CD4-positive, alpha-beta memory T cell (primary cell): ENCODE measurements at regions not wholly inside any gene's neighbourhood (a gene's known extent, or its start where the extent isn't known, plus 50 kb on each side); places are given as distances from the start of the nearest gene placed in this dataset.
A peak's percentile ranks its signal among the peaks of the same experiment; 100 is the strongest.

Experiments
- CTCF ChIA-PET: fragments of 350-600 bp; sonication (Branson Sonifier 250); formaldehyde crosslinking; loops from one replicate; lab custom pipeline; 2021; ENCODE audit warnings: inconsistent platforms; ENCODE audit not compliant: partially characterized antibody; lab: Charles Lee
- POLR2A ChIA-PET: fragments of 350-600 bp; sonication (Branson Sonifier 250); formaldehyde crosslinking; loops from one replicate; lab custom pipeline; 2021; ENCODE audit not compliant: partially characterized antibody; lab: Charles Lee
- DNase-seq, 5 donors: peaks; one replicate each; pipeline versions ENCODE4 v3.0.0 to v3.0.0-alpha.2; 2020 to 2022; ENCODE audit warnings: mixed read lengths in 1 of 5
- H3K27ac ChIP-seq: one replicate; pipeline ENCODE4 v1.7.0; 2013; ENCODE audit warnings: low read depth, low read length
- H3K27me3 ChIP-seq: 2 replicates; pipeline ENCODE4 v1.7.0; 2013; ENCODE audit warnings: mild to moderate bottlenecking, low read length, moderate library complexity; ENCODE audit not compliant: insufficient read depth
- H3K36me3 ChIP-seq: 2 replicates; pipeline ENCODE4 v1.7.0; 2013; ENCODE audit warnings: mild to moderate bottlenecking, low read length, moderate library complexity; ENCODE audit not compliant: insufficient read depth
- H3K4me1 ChIP-seq: 2 replicates; pipeline ENCODE4 v1.7.0; 2013; ENCODE audit warnings: mild to moderate bottlenecking, low read length, moderate library complexity; ENCODE audit not compliant: insufficient read depth
- H3K4me3 ChIP-seq, 2 donors: one replicate each; pipeline ENCODE4 v1.7.0; 2013; ENCODE audit warnings: low read length in 2 of 2, mild to moderate bottlenecking in 1 of 2
- H3K9me3 ChIP-seq, 2 donors: one replicate each; pipeline ENCODE4 v1.7.0; 2013; ENCODE audit warnings: low read length in 2 of 2, control low read depth in 1 of 2; ENCODE audit not compliant: control insufficient read depth in 1 of 2
- H3K27ac Mint-ChIP-seq, 7 donors: one replicate each; pipeline ENCODE4 v1.8.0; 2020 to 2021; ENCODE audit warnings: mixed read lengths in 7 of 7, mild to moderate bottlenecking in 6 of 7, inconsistent platforms in 3 of 7, moderate library complexity in 3 of 7
- H3K27me3 Mint-ChIP-seq, 2 donors: one replicate each; pipeline ENCODE4 v1.8.0; 2020 to 2021; ENCODE audit warnings: mixed read lengths in 2 of 2
- H3K36me3 Mint-ChIP-seq, 2 donors: one replicate each; pipeline ENCODE4 v1.8.0; 2020 to 2021; ENCODE audit warnings: mixed read lengths in 2 of 2, inconsistent platforms in 1 of 2, mild to moderate bottlenecking in 1 of 2
- H3K4me1 Mint-ChIP-seq, 4 donors: one replicate each; pipeline ENCODE4 v1.8.0; 2020 to 2021; ENCODE audit warnings: mixed read lengths in 4 of 4, mild to moderate bottlenecking in 1 of 4
- H3K4me3 Mint-ChIP-seq, 8 donors: one replicate each; pipeline ENCODE4 v1.8.0; 2020 to 2021; ENCODE audit warnings: mixed read lengths in 8 of 8, mild to moderate bottlenecking in 7 of 8, moderate library complexity in 6 of 8, inconsistent platforms in 3 of 8
- H3K9me3 Mint-ChIP-seq, 8 donors: one replicate each; pipeline ENCODE4 v1.8.0; 2020 to 2021; ENCODE audit warnings: mixed read lengths in 8 of 8, mild to moderate bottlenecking in 5 of 8, inconsistent platforms in 3 of 8, moderate library complexity in 1 of 8
- intact Hi-C: fragments of 100-400 bp; cut with micrococcal nuclease; formaldehyde crosslinking; loops from one replicate; pipeline ENCODE4 v1.15.1; 2023

- H3K27me3 Mint-ChIP-seq, result peaks cover 4 to 8% of the 10 kb centered on the region in 2 donors
- intact Hi-C loops, result no loop called here
- H3K9me3 Mint-ChIP-seq, result no peaks in the 10 kb centered on the region
- H3K27me3 ChIP-seq, result no peaks in the 10 kb centered on the region
- no peak for DNase-seq
- no peaks in the 10 kb centered on the region for H3K4me1 ChIP-seq
- POLR2A ChIA-PET, result no interaction called here
- H3K4me3 Mint-ChIP-seq, result no peak overlapping the region
- H3K4me3 ChIP-seq, result no peak overlapping the region
- no peak overlapping the region for H3K27ac Mint-ChIP-seq
- no peaks in the 10 kb centered on the region for H3K36me3 ChIP-seq
- H3K27ac ChIP-seq, result no peak overlapping the region
- H3K9me3 ChIP-seq, result no peaks in the 10 kb centered on the region
- no peaks in the 10 kb centered on the region for H3K4me1 Mint-ChIP-seq
- no peaks in the 10 kb centered on the region for H3K36me3 Mint-ChIP-seq
- CTCF ChIA-PET, result no interaction called here
Observed at GRCh38 chr3:16090706-16091105, 83.8 kb upstream of the GALNT15 start.

DNA sequence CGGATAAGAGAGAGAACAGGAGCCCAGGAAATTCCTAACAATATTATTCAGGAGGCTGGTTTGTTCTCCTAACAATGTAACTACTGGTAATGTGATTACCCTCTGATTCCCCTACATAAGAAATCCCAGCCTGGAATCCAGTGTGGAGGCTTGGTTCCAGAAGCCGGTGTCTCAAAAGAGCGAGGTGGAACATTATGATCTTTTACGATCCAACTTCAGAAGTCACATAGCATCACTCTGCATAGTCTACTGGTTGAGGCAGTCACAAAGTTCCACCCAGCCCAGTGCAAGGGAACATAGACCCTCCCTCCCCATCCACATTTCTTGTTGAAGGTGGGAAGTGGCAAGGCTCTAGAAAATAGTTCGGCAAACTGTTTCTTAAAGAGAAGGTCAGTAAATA is 81.6 kb upstream of the GALNT15 start:
- ChIA-PET POLR2A (no interaction called here), CTCF (no interaction called here)
- intact Hi-C loops, result no loop called here
- peaks cover 5 to 8% of the 10 kb centered on the region in 2 donors for H3K27me3 Mint-ChIP-seq
- H3K27ac ChIP-seq, result no peak overlapping the region
- no peaks in the 10 kb centered on the region for H3K9me3 ChIP-seq
- no peaks in the 10 kb centered on the region for H3K36me3 Mint-ChIP-seq
- H3K27ac Mint-ChIP-seq, result no peak overlapping the region
- no peaks in the 10 kb centered on the region for H3K4me1 ChIP-seq
- H3K4me1 Mint-ChIP-seq, result no peaks in the 10 kb centered on the region
- no peaks in the 10 kb centered on the region for H3K36me3 ChIP-seq
- H3K4me3 ChIP-seq, result no peak overlapping the region
- no peaks in the 10 kb centered on the region for H3K27me3 ChIP-seq
- H3K9me3 Mint-ChIP-seq, result no peaks in the 10 kb centered on the region
- no peak overlapping the region for H3K4me3 Mint-ChIP-seq
- no peak for DNase-seq

DNA sequence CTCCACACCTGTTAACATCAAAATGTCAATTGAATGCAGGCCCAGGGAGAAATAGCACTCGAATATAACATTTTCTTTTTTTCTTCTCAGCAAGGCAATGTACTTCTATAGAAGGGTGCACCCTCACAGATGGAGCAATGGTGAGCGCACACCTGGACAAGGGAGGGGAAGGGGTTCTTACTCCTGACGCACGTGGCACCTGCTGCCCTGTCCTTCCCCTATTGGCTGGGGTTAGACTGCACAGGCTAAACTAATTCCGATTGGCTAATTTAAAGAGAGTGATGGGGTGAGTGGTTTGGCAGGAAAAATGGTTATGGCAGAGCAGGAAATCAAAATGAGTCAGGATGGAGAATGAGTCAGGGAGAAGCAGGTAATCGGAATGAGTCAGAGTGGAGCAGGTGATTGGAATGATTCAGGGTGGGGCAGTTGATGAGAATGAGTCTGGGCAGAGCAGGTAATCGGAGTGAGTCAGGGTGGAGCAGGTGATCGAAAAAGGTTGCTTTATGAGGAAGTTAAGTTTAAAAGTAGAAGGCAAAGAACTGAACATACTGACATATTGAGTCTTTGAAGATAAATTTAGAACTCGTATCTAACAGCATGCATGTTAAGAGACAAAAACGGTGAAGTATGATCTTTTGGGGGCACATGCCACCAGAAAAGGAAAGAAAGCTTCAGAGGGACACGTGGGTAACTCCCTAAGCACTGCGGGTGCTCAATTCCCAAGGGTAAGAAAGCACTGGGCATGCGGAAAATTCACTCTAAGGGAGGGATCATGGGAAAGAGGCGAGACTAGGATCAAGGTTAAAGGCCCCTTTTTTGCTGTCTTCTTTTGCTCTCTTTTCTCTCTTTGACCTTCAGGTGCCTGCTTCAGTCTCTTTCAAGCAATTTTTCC is 72.9 kb upstream of the GALNT15 start:
- no peak for DNase-seq
- no peaks in the 10 kb centered on the region for H3K4me1 ChIP-seq
- no peaks in the 10 kb centered on the region for H3K4me1 Mint-ChIP-seq
- H3K27ac ChIP-seq, result no peak overlapping the region
- intact Hi-C loops, result no loop called here
- peaks cover 0 to 7% (median 0%) of the 10 kb centered on the region in 8 donors for H3K9me3 Mint-ChIP-seq
- POLR2A ChIA-PET, result no interaction called here
- CTCF ChIA-PET, result no interaction called here
- H3K36me3 ChIP-seq, result no peaks in the 10 kb centered on the region
- no peaks in the 10 kb centered on the region for H3K36me3 Mint-ChIP-seq
- no peak overlapping the region for H3K4me3 Mint-ChIP-seq
- no peak overlapping the region for H3K27ac Mint-ChIP-seq
- peaks cover 6 to 7% of the 10 kb centered on the region in 2 donors for H3K27me3 Mint-ChIP-seq
- H3K27me3 ChIP-seq, result no peaks in the 10 kb centered on the region
- no peaks in the 10 kb centered on the region for H3K9me3 ChIP-seq
- H3K4me3 ChIP-seq, result no peak overlapping the region

DNA sequence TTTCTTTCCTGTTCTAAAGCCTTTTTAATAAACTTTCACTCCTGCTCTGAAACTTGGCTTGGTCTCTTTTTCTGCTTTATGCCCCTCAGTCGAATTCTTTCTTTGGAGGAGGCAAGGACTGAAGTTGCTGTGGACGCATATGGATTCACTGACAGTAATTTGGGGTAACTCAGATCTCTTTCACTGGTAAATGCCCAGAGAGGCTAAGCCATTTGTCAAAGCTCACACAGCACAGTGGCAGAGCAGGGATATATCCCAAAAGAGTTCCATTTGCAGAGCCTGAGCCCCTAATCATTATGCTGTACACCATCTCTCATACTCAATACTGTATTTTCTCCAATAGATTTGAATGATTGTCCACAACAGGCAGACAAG is 72.3 kb upstream of the GALNT15 start:
- ChIA-PET CTCF (no interaction called here), POLR2A (no interaction called here)
- no peaks in the 10 kb centered on the region for H3K9me3 ChIP-seq

GRCh38 chr3:16102905-16103364 is 71.5 kb upstream of the GALNT15 start:
- CTCF ChIA-PET, result no interaction called here
- H3K36me3 ChIP-seq, result no peaks in the 10 kb centered on the region
- intact Hi-C loops, result no loop called here

More for the DNA sequence above, 72.3 kb upstream of the GALNT15 start:
- no peak overlapping the region for H3K27ac ChIP-seq
- H3K4me1 ChIP-seq, result no peaks in the 10 kb centered on the region
- no peaks in the 10 kb centered on the region for H3K4me1 Mint-ChIP-seq
- intact Hi-C loops, result no loop called here
- no peak overlapping the region for H3K4me3 ChIP-seq
- H3K36me3 Mint-ChIP-seq, result no peaks in the 10 kb centered on the region
- H3K27ac Mint-ChIP-seq, result no peak overlapping the region
- H3K4me3 Mint-ChIP-seq, result no peak overlapping the region
- H3K27me3 Mint-ChIP-seq, result peaks cover 6 to 7% of the 10 kb centered on the region in 2 donors
- H3K36me3 ChIP-seq, result no peaks in the 10 kb centered on the region
- H3K9me3 Mint-ChIP-seq, result peaks cover 0 to 7% (median 0%) of the 10 kb centered on the region in 8 donors
- no peak for DNase-seq
- H3K27me3 ChIP-seq, result no peaks in the 10 kb centered on the region

GRCh38 chr3:16103472-16103871 is 71.0 kb upstream of the GALNT15 start:
- intact Hi-C loops, result no loop called here
- Histone ChIP-seq H3K27ac (no peak overlapping the region), H3K36me3 (no peaks in the 10 kb centered on the region), H3K27me3 (no peaks in the 10 kb centered on the region), H3K9me3 (no peaks in the 10 kb centered on the region), H3K4me1 (no peaks in the 10 kb centered on the region), H3K4me3 (no peak overlapping the region)
- Mint-ChIP-seq H3K9me3 (peaks cover 0 to 7% (median 0%) of the 10 kb centered on the region in 8 donors), H3K4me1 (no peaks in the 10 kb centered on the region), H3K27ac (peak overlapping the region in 1 of 7 donors; percentile 26), H3K36me3 (no peaks in the 10 kb centered on the region), H3K4me3 (no peak overlapping the region), H3K27me3 (peaks cover 6 to 7% of the 10 kb centered on the region in 2 donors)
- CTCF ChIA-PET, result no interaction called here
- no peak for DNase-seq
- POLR2A ChIA-PET, result no interaction called here

More at GRCh38 chr3:16102905-16103364, 71.5 kb upstream of the GALNT15 start:
- Mint-ChIP-seq H3K27ac (no peak overlapping the region), H3K4me3 (no peak overlapping the region), H3K27me3 (peaks cover 6 to 9% of the 10 kb centered on the region in 2 donors), H3K36me3 (no peaks in the 10 kb centered on the region), H3K9me3 (peaks cover 0 to 7% (median 0%) of the 10 kb centered on the region in 8 donors), H3K4me1 (no peaks in the 10 kb centered on the region)
- no peak overlapping the region for H3K4me3 ChIP-seq
- no peaks in the 10 kb centered on the region for H3K4me1 ChIP-seq
- POLR2A ChIA-PET, result no interaction called here
- no peaks in the 10 kb centered on the region for H3K27me3 ChIP-seq
- H3K9me3 ChIP-seq, result no peaks in the 10 kb centered on the region
- DNase-seq, result no peak
- H3K27ac ChIP-seq, result no peak overlapping the region

GRCh38 chr3:16104156-16104555 is 70.3 kb upstream of the GALNT15 start:
- CTCF ChIA-PET, result no interaction called here

More at GRCh38 chr3:16104156-16104555, 70.3 kb upstream of the GALNT15 start:
- Histone ChIP-seq H3K9me3 (no peaks in the 10 kb centered on the region), H3K36me3 (no peaks in the 10 kb centered on the region), H3K4me1 (no peaks in the 10 kb centered on the region), H3K27me3 (no peaks in the 10 kb centered on the region), H3K4me3 (no peak overlapping the region), H3K27ac (no peak overlapping the region)
- POLR2A ChIA-PET, result no interaction called here
- no peaks in the 10 kb centered on the region for H3K4me1 Mint-ChIP-seq
- DNase-seq, result no peak
- intact Hi-C loops, result no loop called here
- no peak overlapping the region for H3K4me3 Mint-ChIP-seq
- H3K36me3 Mint-ChIP-seq, result no peaks in the 10 kb centered on the region
- peaks cover 6 to 7% of the 10 kb centered on the region in 2 donors for H3K27me3 Mint-ChIP-seq
- H3K27ac Mint-ChIP-seq, result no peak overlapping the region
- H3K9me3 Mint-ChIP-seq, result peaks cover 0 to 7% (median 0%) of the 10 kb centered on the region in 8 donors
